GM13976 (cell line): ENCODE measurements at regions not wholly inside any gene's neighbourhood (a gene's known extent, or its start where the extent isn't known, plus 50 kb on each side); places are given as distances from the start of the nearest gene placed in this dataset.
A peak's percentile ranks its signal among the peaks of the same experiment; 100 is the strongest.

Experiments used
- DNase-seq: peaks from one replicate; pipeline ENCODE4 v3.0.0; 2012; ENCODE audit warnings: low spot score
- CTCF ChIP-seq: IDR thresholded peaks from 2 replicates; pipeline ENCODE4 v1.5.1; 2012; ENCODE audit warnings: borderline replicate concordance, mild to moderate bottlenecking; ENCODE audit not compliant: insufficient read depth; ENCODE audit errors: extremely low read depth, missing control alignments, control extremely low read depth
- in situ Hi-C: fragments of 300-500 bp; cut with MboI; formaldehyde crosslinking; loops from one replicate; pipeline ENCODE4 v1.12.0; 2022; ENCODE audit warnings: low sequenced_read_pairs, mixed read lengths, inconsistent platforms; ENCODE audit not compliant: unreplicated experiment

GRCh38 chr1:34479731-34480130 is 275.1 kb upstream of the GJB5 start:
- DNase-seq, result no peak

GRCh38 chr1:34488080-34488708 is 266.7 kb upstream of the GJB5 start:
- in situ Hi-C loops, result no loop called here
- TF ChIP-seq CTCF, result no peak
- no peak for DNase-seq

More at GRCh38 chr1:34479731-34480130, 275.1 kb upstream of the GJB5 start:
- in situ Hi-C loops, result no loop called here
- no peak for TF ChIP-seq CTCF

GRCh38 chr1:34500451-34500850 is 254.4 kb upstream of the GJB5 start:
- no peak for TF ChIP-seq CTCF
- in situ Hi-C loops, result no loop called here

GRCh38 chr1:34511802-34512201 is 243.0 kb upstream of the GJB5 start:
- no peak for DNase-seq
- in situ Hi-C loops, result no loop called here
- no peak for TF ChIP-seq CTCF

More at GRCh38 chr1:34500451-34500850, 254.4 kb upstream of the GJB5 start:
- DNase-seq, result peak; percentile 32

GRCh38 chr1:34518146-34518699 is 236.6 kb upstream of the GJB5 start:
- in situ Hi-C loops, result no loop called here
- TF ChIP-seq CTCF, result no peak
- no peak for DNase-seq

GRCh38 chr1:34520111-34520510 is 234.7 kb upstream of the GJB5 start:
- DNase-seq, result no peak
- TF ChIP-seq CTCF, result no peak
- in situ Hi-C loops, result no loop called here
